Amniotic epithelial cell (primary cell): ENCODE measurements at regions not wholly inside any gene's neighbourhood (a gene's known extent, or its start where the extent isn't known, plus 50 kb on each side); places are given as distances from the start of the nearest gene placed in this dataset.
A peak's percentile ranks its signal among the peaks of the same experiment; 100 is the strongest.
"Not testable (repeated sequence)": the region's sequence is repeated elsewhere in the genome, so short reads cannot be mapped to it uniquely, and the experiment has no call there.

ENCODE experiments used
- DNase-seq: peaks from one replicate; pipeline ENCODE4 v3.0.0-alpha.2; 2010; ENCODE audit warnings: low read depth

GRCh38 chr2:53610260-53610659 lies 157.3 kb upstream of the CHAC2 start:
- no peak for DNase-seq

DNA sequence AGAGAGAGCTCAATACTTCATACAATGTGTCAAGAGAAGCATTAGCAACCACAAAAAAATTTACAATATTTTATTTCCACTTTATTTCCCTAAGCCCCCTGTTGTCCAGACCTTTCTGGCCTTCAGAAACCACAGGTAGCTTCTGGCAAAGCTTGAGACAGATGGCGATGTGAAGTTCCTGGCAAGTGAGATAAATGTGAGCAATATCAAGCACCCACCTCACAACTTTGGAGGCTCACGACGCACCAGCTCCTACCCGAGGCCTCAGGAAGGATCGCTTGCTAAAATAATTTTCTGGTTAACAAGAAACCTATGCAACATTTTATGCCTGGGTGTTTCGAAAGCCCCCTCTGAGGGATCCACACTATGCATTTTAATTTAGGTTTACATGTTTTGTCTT lies 158.1 kb upstream of the CHAC2 start:
- no peak for DNase-seq

DNA sequence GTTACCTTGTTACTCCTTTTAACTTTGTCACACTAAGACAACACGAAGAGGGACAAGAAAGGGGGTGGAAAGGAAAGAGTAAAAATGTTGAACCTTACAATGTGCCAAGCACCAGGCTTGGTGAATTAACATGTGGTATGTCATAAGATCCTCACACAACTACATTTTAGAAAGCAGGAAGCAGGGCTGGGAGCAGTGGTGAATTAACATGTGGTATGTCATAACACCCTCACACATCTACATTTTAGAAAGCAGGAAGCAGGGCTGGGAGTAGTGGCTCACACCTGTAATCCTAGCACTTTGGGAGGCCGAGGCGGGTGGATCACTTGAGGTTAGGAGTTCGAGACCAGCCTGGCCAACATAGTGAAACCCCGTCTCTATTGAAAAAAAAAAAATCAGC lies 159.3 kb upstream of the CHAC2 start:
- no peak for DNase-seq

- DNase-seq = peak; percentile 12
Measured at GRCh38 chr2:53600815-53601214, 166.8 kb upstream of the CHAC2 start.

DNA sequence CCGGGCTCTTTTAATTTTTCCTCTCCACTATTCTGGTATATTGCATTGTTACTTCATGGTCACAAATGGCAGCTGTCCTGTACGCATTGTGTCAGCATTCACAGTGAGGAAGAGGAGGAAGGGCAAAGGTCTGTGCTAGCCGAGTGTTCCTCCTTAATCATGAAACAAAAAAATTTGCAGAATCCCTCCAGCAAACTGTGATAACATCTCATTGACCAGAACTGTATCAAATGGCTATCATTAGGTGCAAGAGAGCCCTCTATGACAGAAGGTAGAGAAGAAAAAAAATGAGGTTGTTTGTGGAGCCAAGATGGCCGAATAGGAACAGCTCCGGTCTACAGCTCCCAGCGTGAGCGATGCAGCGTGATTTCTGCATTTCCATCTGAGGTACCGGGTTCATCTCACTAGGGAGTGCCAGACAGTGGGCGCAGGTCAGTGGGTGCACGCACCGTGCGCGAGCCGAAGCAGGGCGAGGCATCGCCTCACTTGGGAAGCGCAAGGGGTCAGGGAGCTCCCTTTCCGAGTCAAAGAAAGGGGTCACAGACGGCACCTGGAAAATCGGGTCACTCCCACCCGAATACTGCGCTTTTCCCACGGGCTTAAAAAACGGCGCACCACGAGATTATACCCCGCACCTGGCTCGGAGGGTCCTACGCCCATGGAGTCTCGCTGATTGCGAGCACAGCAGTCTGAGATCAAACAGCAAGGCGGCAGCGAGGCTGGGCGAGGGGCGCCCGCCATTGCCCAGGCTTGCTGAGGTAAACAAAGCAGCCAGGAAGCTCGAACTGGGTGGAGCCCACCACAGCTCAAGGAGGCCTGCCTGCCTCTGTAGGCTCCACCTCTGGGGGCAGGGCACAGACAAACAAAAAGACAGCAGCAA lies 180.6 kb upstream of the CHAC2 start:
- DNase-seq = not testable (repeated sequence)

- no peak for DNase-seq
Measured at GRCh38 chr2:53584986-53585385, 182.6 kb upstream of the CHAC2 start.

GRCh38 chr2:53583583-53583982 lies 184.0 kb upstream of the CHAC2 start:
- DNase-seq = no peak

DNA sequence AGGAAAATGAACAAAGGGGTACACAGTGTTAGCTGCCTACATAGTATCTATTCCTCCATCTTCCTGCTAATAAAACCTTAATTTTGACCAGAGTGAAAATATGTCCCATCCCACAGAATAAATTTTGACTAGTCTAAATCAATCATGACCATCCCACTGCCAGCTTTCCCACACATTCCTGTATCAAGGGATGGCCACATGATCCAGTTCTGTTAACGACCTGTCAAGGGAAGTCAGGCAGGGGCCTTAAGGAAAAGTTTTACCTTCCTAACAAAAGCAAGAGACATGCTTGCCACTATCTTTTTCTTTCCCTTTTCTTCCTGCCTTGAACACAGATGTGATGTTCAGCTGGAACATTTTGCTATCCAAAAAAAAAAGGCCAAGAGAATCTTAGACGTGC lies 185.0 kb upstream of the CHAC2 start:
- DNase-seq = no peak

DNA sequence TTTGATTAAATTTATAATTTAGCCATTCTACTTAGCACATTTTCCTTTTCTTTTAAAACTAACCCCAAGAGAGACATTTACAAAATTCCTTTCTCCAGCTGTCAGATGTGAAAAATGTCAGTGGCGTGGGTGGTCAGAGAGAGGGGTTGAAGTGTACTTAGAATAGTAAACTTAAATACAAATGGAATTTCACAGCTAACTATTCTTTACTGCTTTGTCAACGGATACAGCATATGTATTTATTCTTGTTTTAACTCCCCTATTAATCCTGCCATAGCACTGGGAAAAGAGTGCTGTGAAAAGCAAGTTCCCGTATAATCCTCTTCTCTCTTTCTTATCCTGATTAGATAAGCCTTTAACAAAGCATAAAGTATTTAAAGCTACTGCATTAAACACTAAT lies 191.4 kb upstream of the CHAC2 start:
- DNase-seq = no peak

DNA sequence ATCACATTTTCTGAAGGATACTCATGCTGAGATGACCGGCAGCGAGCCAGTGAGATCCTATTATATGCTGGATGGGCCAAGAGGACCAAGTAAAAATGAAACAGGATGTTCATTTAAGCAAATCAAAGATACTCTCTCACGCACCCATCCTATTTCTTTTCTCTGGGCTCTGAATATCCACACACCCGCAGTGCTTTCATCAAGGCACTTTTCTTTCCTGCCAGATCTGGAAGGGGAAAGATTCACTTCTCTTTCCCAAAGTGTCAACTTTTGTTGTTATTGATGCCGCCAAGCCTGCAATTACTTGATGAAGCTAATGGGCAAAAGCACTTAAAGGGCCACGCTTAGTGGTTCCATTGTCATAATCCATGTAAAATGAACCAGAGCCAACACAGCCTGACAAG lies 191.9 kb upstream of the CHAC2 start:
- DNase-seq = no peak

GRCh38 chr2:53572696-53573095 lies 194.9 kb upstream of the CHAC2 start:
- DNase-seq = no peak

GRCh38 chr2:53569957-53570727 lies 197.5 kb upstream of the CHAC2 start:
- DNase-seq = no peak

DNA sequence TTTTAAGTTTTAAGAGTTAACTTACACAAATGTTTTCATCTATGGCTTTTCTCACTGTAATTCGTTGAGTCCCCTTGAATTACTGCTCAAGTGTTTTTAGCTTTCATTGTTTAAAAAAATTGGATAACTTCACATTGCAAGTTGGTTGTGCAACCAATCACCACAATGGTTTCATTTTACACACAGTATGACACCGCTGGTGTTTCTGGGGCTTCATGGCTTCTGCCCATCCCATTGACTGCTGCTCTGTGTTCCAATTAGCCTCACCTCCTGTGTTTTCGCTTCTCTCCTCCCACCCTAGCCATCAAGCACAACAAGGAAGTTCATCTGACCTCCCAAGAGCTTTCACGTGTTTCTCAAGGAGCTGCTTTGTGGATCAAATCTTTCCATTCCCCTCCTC lies 199.1 kb upstream of the CHAC2 start:
- peak; percentile 1 for DNase-seq

GRCh38 chr2:53567073-53567472 lies 200.5 kb upstream of the CHAC2 start:
- no peak for DNase-seq

- DNase-seq = no peak
Measured at GRCh38 chr2:53562407-53562806, 205.2 kb upstream of the CHAC2 start.

DNA sequence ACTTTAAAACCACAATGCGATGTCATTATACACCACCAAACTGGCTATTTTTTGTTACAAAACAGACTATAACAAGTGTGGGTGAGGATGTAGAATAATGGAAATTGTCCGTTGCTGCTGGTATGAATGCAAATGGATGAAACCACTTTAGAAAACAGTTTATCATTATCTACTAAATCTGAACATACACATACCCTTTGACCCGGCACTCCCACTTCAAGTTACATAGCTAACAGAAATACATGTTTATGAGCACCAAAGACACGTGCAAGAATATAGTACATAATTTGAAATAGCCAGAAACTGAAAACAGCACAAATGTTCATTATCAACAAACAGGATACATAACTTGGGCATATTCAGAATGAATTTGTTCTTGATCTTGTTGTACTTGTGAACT lies 206.4 kb upstream of the CHAC2 start:
- no peak for DNase-seq

DNA sequence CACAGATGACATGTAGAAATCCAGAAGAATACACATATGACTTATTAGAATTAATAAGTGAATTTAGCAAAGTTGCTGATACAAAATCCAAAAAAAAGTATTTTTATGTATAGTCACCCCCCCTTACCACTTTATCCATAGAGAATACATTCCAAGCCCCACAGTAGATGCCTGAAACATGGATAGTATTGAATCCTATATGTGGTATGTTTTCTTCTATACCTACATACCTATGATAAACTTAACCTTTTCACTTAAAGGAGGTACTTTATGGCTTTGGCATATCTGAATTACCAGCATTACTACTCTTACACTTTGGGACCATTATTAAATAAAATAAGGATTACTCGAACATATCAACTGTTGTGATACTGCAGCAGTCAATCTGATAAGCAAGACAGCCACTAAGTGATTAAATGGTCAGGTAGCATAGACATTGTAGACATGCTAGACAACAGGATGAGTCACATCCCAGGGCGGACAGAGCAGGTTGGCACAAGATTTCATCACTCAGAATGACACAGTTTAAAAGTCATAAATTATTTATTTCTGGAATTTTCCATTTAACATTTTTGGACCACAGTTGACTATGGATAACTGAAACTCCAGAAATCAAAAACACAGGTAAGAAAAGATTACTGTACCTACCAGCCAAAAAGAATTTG lies 208.2 kb upstream of the CHAC2 start:
- peak; percentile 0 for DNase-seq

DNA sequence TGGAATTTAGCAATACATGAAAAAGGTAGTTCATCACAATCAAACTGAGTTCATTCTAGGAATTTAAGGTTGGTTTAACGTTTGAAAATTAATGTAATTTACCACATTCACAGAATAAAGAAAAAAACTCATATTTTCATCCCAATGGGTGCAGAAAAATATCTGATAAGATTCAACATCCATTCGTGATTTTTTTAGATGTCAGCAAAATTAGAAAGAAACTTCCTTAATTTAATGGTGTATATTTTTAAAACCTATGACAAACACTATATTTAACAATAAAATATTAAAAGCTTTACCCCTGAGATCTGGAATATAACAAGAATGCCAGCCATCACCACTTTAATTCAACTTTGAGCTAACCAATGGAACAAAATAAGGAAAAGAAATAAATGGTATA lies 208.7 kb upstream of the CHAC2 start:
- DNase-seq = no peak

- DNase-seq = no peak
Measured at GRCh38 chr2:53549497-53549896, 218.1 kb upstream of the CHAC2 start.

DNA sequence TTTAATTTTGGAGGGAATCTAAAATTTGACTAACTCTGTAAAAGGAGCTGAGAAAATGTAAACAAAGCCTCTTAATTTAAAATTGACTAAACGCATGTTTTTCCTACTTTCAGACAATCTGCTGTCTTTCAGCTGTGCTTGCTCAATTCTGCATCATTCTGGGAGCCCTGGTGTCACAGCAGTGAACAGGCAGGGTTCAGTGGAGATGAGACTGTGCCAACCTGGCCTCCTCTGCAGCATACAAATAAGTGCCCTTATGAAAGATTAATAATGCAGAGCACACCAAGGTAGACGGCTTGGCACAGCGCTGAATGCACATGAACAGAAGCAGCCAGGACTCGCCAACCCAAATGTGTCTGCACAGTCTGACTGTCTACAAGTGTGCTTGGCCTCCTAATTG lies 222.0 kb upstream of the CHAC2 start:
- no peak for DNase-seq

- DNase-seq = no peak
Measured at GRCh38 chr2:53544871-53545558, 222.6 kb upstream of the CHAC2 start.

- DNase-seq = no peak
Measured at GRCh38 chr2:53543083-53543482, 224.5 kb upstream of the CHAC2 start.
